ENCODE measurements at regions not wholly inside any gene's neighbourhood (a gene's known extent, or its start where the extent isn't known, plus 50 kb on each side); places are given as distances from the start of the nearest gene placed in this dataset.

- ATAC-seq, result no peak
- no peak for FAIRE-seq
- TF ChIP-seq MAX (IDR thresholded peaks at IDR 0.05), result no peak
- TF ChIP-seq JUN (IDR thresholded peaks at IDR 0.05), result no peak
- no peak for TF ChIP-seq CTCF (IDR thresholded peaks at IDR 0.05)
- TF ChIP-seq FOSB (CRISPR knock-in tag; IDR thresholded peaks at IDR 0.05), result no peak
- no peak for TF ChIP-seq POLR2AphosphoS2 (conservative IDR thresholded peaks at IDR 0.05; ENCODE audit: low read length)
- no peak for TF ChIP-seq CHD4 (IDR thresholded peaks at IDR 0.05; ENCODE audit: borderline replicate concordance)
- TF ChIP-seq REST (IDR thresholded peaks at IDR 0.05), result no peak
- TF ChIP-seq JUNB (IDR thresholded peaks at IDR 0.05), result no peak
- TF ChIP-seq HOXB13 (CRISPR knock-in tag; IDR thresholded peaks at IDR 0.05; ENCODE audit: low read depth), result no peak
- TF ChIP-seq EP300 (IDR thresholded peaks at IDR 0.05), result no peak
- TF ChIP-seq KDM5A (IDR thresholded peaks at IDR 0.05), result no peak
- no peak for TF ChIP-seq HDAC2 (IDR thresholded peaks at IDR 0.05)
- H3K27ac ChIP-seq, result no peak overlapping the region
- 0 out of 3 replicates have a peak, but pooled peaks cover 2% of the 10 kb centered on the region for H3K9me3 ChIP-seq
- ChIA-PET POLR2A (no interaction called here), CTCF (no interaction called here)
- 91% methylated on average over 5 of the region's 5 CpGs for WGBS (ENCODE audit: missing lambda C conversion rate)
- no peak overlapping the region for H3K4me2 ChIP-seq
- H3K4me1 ChIP-seq, result peaks cover 9% of the 10 kb centered on the region
- no peak overlapping the region for H3K4me3 ChIP-seq
- no peak for DNase-seq (ENCODE audit: low read depth in 1 of 2, low spot score in 1 of 2)
Observed at GRCh38 chr6:22106451-22106850, 190.4 kb downstream of the PRL start.

GRCh38 chr6:22106961-22107360 lies 189.9 kb downstream of the PRL start:
- H3K4me1 ChIP-seq, result peaks cover 14% of the 10 kb centered on the region
- CTCF ChIA-PET, result no interaction called here
- ATAC-seq (no peak), FAIRE-seq (no peak), DNase-seq (ENCODE audit: low read depth in 1 of 2, low spot score in 1 of 2) (no peak)
- WGBS (ENCODE audit: missing lambda C conversion rate), result 77% methylated on average over 3 of the region's 3 CpGs
- POLR2A ChIA-PET, result no interaction called here
- 0 out of 3 replicates have a peak, but pooled peaks cover 2% of the 10 kb centered on the region for H3K9me3 ChIP-seq
- H3K4me2 ChIP-seq, result no peak overlapping the region
- TF ChIP-seq EHF (CRISPR knock-in tag; IDR thresholded peaks at IDR 0.05) (no peak), FOXS1 (CRISPR knock-in tag; IDR thresholded peaks at IDR 0.05) (no peak), ESRRA (IDR thresholded peaks at IDR 0.05; ENCODE audit: borderline replicate concordance, low read length) (no peak), E2F6 (IDR thresholded peaks at IDR 0.05; ENCODE audit: borderline replicate concordance, low read depth) (no peak), CBX2 (IDR thresholded peaks at IDR 0.05; ENCODE audit: borderline replicate concordance, low read depth) (no peak)
- H3K27ac ChIP-seq, result no peak overlapping the region
- no peak overlapping the region for H3K4me3 ChIP-seq

GRCh38 chr6:22108199-22108598 lies 188.6 kb downstream of the PRL start:
- Histone ChIP-seq H3K9me3 (0 out of 3 replicates have a peak, but pooled peaks cover 2% of the 10 kb centered on the region), H3K4me3 (no peak overlapping the region), H3K27ac (peak overlapping the region; percentile 56 to 72; a peak in 5 of 6 replicates), H3K4me1 (peaks cover 22% of the 10 kb centered on the region), H3K4me2 (peak overlapping the region; percentile 19; the same call in 1 of the 3 replicates)
- ATAC-seq (no peak), FAIRE-seq (no peak), DNase-seq (ENCODE audit: low read depth in 1 of 2, low spot score in 1 of 2) (no peak)
- ChIA-PET POLR2A (no interaction called here), CTCF (no interaction called here)
- WGBS (ENCODE audit: missing lambda C conversion rate), result 93% methylated on average over 5 of the region's 7 CpGs
- TF ChIP-seq CEBPB (IDR thresholded peaks at IDR 0.05), result no peak
- TF ChIP-seq EP300 (IDR thresholded peaks at IDR 0.05), result no peak
- no peak for TF ChIP-seq PBX3 (IDR thresholded peaks at IDR 0.05)
- no peak for TF ChIP-seq REST (IDR thresholded peaks at IDR 0.05)
- no peak for TF ChIP-seq POLR2A (IDR thresholded peaks at IDR 0.05; ENCODE audit: low read length)
- no peak for TF ChIP-seq CBX8 (IDR thresholded peaks at IDR 0.05)
- no peak for TF ChIP-seq CTCF (IDR thresholded peaks at IDR 0.05)
- TF ChIP-seq HEYL (CRISPR knock-in tag; IDR thresholded peaks at IDR 0.05), result no peak
- TF ChIP-seq CBX2 (IDR thresholded peaks at IDR 0.05; ENCODE audit: borderline replicate concordance, low read depth), result no peak

Measured in A549 (cell line).